Muscle of back (tissue), 3 donors: ENCODE measurements at regions not wholly inside any gene's neighbourhood (a gene's known extent, or its start where the extent isn't known, plus 50 kb on each side); places are given as distances from the start of the nearest gene placed in this dataset.

Source experiments
- DNase-seq, 3 donors: peaks; one replicate each; pipeline versions ENCODE4 v3.0.0 to v3.0.0-alpha.2; 2013

GRCh38 chr7:53518319-53518718 is 482.9 kb downstream of the POM121L12 start:
- DNase-seq: no peak

DNA sequence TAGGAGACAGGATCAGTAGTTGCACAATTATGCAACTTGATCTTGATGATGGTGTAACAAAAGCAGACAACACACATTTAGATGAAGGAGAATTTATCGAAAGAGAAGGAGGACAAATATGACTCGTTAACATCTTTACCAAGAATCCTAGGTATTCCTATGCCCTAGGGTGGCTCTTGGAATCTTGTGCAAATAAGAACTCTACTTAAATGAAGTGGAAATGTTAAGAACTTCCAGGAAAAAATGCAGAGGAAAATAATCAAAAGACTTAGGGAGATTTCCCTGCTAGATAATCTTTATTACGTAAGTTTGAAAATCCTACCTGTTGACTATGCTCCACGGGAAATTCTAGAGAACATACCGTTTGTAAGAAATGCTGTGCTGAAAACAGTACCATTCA is 485.4 kb downstream of the POM121L12 start:
- no peak for DNase-seq

- DNase-seq: no peak
Measured at GRCh38 chr7:53521638-53522184, 486.3 kb downstream of the POM121L12 start.

DNA sequence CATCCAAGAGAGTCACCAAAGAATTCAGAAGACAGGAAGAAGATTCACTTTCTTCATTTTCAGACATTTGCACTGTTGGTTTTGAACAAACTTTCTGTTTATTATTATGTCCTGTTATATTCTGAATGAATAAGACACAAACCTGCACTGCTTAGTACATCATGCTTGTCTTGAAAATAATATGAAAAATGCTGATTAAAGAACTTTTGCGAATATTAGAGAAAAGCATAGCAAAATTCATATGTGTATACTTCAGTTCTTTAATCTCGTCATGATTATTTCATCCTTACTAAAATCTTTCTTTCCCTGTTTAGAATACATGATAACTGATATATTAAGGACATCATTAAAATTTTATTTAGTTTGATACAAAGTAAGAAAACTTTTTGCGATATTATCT is 504.1 kb downstream of the POM121L12 start:
- no peak for DNase-seq

DNA sequence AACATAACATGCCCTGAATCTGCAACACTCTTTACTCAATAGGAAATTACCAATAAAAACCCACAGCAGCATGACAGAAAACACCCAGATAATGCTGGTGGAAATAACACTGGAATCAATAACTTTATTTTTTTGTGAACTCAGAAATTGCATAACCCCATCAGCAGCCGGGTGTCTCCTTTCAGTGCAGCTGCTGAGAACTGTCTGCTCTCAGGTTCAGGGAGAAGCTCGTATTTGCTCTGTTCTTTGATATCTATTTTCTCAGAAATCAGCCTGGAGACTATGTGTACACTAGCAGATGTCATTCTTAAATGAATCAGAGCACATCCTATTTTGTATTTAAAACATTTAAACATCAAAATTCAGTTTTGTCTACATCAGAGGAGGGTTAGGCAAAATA is 506.0 kb downstream of the POM121L12 start:
- DNase-seq: peak; percentile 22 to 40 (median 29)

GRCh38 chr7:53542157-53542556 is 506.7 kb downstream of the POM121L12 start:
- peak in 1 of 3 donors; percentile 5 for DNase-seq
